NCI-H1417 (cell line): ENCODE measurements at regions not wholly inside any gene's neighbourhood (a gene's known extent, or its start where the extent isn't known, plus 50 kb on each side); places are given as distances from the start of the nearest gene placed in this dataset.

Source experiments
- DNase-seq, 3 experiments: peaks; one replicate each; lab custom pipeline; 2025; lab: John Stamatoyannopoulos, UW

DNA sequence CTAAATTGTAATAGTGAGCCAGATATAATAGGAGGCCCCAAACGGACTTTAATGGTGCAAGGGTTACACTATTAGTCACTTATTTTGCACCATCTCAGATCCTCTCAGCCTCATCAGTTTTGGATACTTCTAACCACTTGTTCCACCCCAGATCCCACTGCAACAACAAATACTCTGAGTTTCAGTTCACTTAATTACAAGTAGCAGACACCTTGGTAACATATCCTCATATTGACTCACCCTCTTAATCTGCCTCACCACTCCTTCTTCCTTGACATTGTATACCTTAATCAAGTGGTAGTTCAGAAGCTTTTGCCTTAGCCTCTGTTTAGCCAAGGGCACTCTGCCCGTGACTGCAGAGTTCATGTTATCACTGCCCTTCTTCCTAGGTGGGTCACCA lies 256.1 kb upstream of the UBASH3B start:
- no peak for DNase-seq

DNA sequence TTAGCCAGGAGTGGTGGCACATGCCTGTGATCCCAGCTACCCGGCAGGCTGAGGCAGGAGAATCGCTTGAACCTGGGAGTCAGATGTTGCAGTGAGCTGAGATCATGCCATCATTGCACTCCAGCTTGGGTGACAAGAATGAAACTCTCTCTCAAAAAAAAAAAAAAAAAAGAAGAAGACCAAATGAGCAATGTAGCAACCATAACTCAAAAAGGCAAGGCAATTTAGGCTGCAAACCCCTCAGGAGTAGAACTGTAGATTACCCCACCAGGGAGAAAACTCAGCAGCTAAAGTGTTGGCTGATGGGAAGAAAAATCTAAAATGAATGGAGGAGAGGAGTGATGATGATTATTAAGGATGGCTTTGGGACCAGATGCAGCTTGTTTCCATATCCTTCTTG lies 256.7 kb upstream of the UBASH3B start:
- DNase-seq, result no peak

DNA sequence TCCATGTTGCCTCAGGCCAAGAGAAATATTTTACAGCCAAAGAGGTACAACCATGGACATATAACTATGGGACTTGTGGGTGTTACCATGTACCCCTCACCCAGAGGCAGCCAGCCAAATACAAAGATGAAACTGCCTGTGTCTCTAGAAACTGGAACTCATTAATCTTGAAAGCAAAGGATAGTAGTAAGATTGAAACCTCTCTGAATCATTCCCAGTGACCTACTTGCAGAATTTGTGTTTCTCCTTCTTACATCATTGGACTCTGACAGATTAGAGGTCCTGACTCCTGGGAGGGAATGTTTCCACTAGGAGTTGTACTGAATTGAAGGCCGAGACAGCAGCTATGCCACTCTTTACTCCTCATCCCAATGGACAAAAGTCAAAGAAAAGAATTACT lies 257.4 kb upstream of the UBASH3B start:
- DNase-seq, result no peak

DNA sequence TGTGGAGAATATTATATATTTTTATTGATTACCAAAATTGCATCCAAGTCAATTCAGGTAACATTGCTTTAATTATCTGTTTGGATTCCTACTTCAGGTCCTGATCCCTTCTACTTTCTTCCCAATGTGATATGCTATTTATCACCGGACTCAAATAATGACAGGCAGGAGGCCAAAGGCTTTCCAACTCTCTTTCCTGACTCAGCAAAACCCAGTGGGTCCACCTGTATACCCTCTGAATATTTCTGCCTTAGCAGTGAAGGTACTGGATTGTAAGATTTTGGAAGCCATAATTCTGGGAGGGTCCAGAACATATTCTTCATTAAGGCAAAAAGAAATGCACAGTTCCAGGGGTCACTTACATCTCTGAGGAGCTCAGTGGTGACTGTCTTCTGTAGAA lies 260.2 kb upstream of the UBASH3B start:
- DNase-seq, result no peak

DNA sequence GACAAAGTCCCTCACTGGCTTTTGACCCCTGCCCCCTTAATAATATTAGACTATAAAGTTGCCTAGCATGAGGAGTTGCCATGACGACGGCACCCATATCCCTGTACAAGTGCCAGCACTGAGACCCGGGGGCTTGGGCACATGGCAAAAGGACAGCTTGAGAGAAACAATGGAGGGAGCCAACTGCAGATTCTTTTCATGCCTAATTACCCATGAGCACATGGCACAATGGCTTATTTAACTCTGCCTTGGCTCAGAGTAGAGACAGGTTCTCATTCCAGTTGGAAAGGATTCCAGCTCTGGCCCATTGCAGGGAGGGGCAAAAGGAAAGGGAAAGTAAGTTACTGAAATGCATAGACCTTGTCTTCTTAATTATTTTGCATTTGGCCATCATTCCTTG lies 261.2 kb upstream of the UBASH3B start:
- peak in 2 of 3 experiments; percentile 4 to 7 for DNase-seq

DNA sequence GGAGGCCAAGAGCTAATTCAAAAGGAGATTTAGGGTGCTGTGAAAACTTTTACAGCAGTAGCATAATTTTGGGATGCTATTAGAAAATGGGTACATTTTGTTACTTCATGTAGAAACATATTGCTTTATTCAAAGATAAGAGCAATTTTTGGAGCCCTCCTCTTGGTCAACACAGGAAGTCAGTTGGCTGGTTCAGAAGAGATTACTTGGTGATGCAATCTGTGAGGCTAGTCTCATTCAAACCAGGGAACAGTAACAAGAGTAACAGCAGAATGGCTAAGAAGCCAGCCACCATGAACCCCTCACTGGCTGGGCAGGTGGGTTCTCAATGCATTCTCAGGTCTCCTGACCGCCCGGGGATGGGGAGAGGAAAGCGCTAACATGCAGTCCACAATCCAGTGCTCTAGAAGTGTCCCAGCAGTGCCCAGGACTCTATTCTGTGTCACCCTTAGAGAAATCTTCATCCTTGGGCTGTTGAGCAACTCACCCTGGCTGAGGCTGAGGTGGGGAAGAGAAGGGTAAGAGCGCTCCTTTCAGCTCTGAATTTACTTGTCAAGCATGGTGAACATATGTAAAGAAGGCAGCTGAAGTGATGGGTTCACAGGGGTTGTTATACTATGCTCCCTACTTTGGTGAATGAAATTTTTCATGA lies 262.2 kb upstream of the UBASH3B start:
- no peak for DNase-seq

- DNase-seq, result no peak
These were observed 263.0 kb upstream of the UBASH3B start for GRCh38 chr11:122392508-122392907.

- no peak for DNase-seq
These were observed 264.5 kb upstream of the UBASH3B start for GRCh38 chr11:122391049-122391448.

- DNase-seq, result no peak
These were observed 267.2 kb upstream of the BLID start for GRCh38 chr11:122383186-122383585.

- no peak for DNase-seq
These were observed 259.8 kb upstream of the BLID start for GRCh38 chr11:122375687-122376399.

DNA sequence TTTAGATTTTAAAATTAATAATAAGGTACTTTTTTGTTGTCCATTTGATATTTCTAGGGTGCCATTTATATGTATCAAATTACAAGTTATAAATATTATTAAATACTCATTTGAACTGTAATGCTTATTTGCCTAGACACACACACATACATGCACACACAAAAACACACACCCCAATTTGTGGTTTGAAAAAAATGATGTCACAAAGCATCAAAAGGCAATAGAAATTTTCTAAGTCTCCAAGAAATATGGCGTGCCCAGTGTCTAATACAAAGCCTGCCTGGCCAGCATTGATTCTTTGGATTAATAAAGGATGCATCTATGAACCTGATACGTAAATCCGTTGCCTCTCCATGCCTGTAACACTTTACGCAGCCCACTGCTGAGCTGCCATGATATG lies 252.8 kb upstream of the BLID start:
- no peak for DNase-seq

GRCh38 chr11:122367809-122368231 lies 251.8 kb upstream of the BLID start:
- no peak for DNase-seq

DNA sequence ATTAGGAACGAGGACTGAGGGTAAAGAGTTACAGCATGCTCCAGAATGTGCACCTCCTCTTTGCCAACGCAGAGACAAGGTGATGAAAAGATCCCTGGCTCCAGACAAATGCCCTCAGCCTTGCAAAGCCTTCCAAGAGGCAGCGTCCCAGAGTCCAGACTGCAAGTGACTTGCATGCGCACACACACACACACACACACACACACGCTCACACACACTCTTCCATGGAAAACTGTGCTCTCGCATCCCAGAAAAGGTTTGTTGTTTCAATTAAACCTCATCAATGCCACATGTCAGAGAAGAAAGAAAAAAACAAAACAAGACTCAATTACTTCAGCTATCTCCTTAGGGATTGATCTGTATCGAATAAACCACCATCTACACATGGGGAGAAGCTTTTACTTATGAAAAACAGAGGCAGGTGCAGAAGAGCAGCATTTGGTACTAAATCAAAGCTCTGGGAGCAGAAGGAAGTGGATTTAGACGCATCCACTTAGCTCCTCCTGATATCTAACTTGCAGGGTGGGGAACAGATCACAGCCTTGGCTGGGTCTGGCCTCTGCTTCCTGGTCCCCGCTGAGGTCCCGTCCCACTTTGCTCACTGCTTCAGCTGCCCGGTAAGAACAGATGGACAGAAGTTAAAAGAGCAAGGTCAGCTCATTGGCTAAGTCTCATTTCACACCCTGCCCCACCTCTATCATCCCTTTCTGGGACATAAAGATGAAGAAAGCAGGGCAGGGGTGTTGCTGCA lies 249.8 kb upstream of the BLID start:
- DNase-seq, result no peak

GRCh38 chr11:122363296-122363695 lies 247.3 kb upstream of the BLID start:
- peak in 1 of 3 experiments; percentile 38 for DNase-seq

DNA sequence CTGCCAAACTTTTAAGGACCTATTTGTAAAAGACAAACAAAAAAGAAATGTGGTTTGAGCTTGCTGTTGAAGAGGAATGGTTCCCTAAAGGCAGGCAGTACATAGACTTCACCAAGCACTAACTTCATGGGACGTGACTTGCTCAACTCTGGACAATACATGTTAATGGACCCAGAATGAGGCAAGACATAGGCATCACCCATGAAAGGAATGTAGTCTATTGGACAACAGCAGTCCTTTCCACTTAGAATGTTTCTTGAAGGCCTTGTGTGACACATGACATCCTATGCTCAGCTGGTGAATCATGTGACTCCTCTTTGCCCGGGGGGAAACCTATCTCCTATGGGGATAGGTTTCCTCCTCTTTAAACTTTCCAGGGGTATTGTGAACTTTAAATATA lies 246.4 kb upstream of the BLID start:
- no peak for DNase-seq

- no peak for DNase-seq
These were observed 244.9 kb upstream of the BLID start for GRCh38 chr11:122360875-122361274.

DNA sequence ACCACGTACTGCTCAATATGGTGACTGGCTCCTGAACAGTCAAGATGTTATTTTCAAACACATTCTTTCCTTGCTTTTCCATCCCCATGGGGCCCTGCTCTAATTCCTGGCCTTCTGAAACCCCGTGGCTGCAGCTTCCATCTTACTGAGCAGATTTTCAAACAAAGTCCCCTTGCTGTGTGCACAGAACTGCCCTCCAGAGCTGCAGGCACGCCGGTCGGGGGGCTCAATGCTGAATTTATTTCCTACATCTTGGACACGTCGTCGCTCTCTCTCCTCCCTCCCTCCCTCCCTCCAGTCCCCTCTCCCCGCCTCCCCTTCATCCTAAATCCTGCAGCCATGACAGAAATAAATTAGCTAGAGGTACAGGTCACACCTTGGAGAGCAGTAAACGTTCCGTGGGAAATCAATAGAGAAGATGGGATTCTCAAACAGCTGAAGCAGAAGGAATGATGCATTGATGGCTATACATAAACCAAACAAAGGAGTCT lies 243.1 kb upstream of the BLID start:
- no peak for DNase-seq

GRCh38 chr11:122358292-122358691 lies 242.3 kb upstream of the BLID start:
- DNase-seq, result no peak

- DNase-seq, result no peak
These were observed 240.0 kb upstream of the BLID start for GRCh38 chr11:122355968-122356367.

DNA sequence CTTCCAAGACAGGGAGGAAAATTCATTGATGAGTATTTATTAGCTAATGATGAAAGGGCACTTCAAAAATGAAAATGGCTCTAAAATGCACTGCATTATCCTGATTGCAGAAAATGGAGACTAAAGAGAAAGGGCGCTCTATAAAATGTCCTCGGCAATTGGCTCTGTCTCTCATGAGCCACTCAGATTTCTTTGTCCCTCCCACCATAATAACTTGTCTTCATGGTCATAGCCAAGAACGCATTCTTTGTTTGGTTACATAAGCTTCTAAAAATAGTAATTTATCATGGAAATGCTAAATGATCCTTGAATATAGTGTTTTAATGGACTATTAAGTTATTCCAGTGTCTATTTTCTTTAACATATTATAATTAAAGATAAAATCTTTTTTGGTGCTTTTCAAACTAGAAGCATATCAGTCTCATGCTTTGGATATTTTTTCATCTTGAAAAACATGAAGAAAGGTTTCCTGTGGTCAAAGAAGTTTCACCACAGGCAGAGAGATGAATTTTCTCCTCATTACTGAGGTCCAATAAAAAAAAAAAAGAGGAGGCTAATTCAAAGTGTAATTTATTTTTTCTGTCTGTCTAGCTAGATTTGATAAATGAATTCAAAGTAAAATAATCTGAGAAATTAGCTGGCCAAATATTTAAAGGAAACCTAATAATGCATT lies 238.1 kb upstream of the BLID start:
- no peak for DNase-seq

- DNase-seq, result no peak
These were observed 237.5 kb upstream of the BLID start for GRCh38 chr11:122353561-122353960.

DNA sequence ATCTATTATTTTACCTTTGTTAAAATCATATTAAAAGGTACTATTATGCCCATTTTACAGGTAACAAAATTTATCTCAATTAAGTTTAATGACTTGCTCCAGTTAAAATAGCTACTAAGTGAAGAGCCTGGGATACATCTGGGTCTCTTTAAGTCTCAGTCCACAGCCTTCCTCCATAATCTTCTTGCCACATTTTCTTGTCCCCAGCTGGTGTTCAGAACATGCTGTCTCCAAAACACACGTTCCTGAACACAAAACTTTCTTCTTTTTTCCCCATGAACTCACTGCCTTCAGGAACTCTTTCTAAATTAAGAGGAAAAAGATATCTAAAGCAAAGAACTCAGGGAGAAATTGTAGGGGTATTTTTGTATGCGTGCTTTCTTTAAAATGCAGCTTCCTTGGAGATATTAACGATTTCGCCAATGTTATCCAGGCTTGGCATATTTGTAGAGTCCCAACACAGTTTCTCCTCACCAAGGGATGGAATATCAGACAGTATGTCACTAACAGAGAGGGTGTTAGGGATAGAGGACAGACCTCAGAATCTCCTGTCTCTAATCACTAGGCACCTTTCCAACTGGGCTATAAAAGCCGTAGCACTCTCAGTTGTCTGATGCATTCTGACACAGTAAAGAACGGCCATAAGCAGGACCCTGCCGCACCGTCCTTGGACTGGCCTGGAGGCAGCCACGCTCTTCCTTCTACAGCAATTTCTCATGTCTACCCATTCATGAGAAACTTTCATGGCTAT lies 232.8 kb upstream of the BLID start:
- DNase-seq, result no peak
